ENCODE measurements at regions not wholly inside any gene's neighbourhood (a gene's known extent, or its start where the extent isn't known, plus 50 kb on each side); places are given as distances from the start of the nearest gene placed in this dataset.

- no peak for TF ChIP-seq CTCF (IDR thresholded peaks at IDR 0.05; ENCODE audit: control extremely low read depth in 1 of 3, insufficient read depth in 1 of 3, low read depth in 1 of 3, low read length in 3 of 3)
- no peak for TF ChIP-seq HDAC2 (IDR thresholded peaks at IDR 0.05; ENCODE audit: borderline replicate concordance in 1 of 2, low read depth in 2 of 2, low read length in 2 of 2)
- no peak for TF ChIP-seq GTF2F1 (IDR thresholded peaks at IDR 0.05; ENCODE audit: borderline replicate concordance, low read depth, low read length)
- no peak for TF ChIP-seq SUZ12 (IDR thresholded peaks at IDR 0.05; ENCODE audit: low read length)
- TF ChIP-seq RBBP5 (IDR thresholded peaks at IDR 0.05; ENCODE audit: borderline replicate concordance, low read depth, low read length): no peak
- no peak for TF ChIP-seq NANOG (IDR thresholded peaks at IDR 0.05; ENCODE audit: insufficient read depth, low read depth, low read length, poor library complexity, severe bottlenecking)
- TF ChIP-seq RFX5 (IDR thresholded peaks at IDR 0.05; ENCODE audit: borderline replicate concordance, low read depth, low read length): no peak
- no peak for TF ChIP-seq POLR2A (IDR thresholded peaks at IDR 0.05; ENCODE audit: control extremely low read depth in 1 of 2, low read depth in 2 of 2, low read length in 2 of 2)
- TF ChIP-seq SP1 (IDR thresholded peaks at IDR 0.05; ENCODE audit: low read depth, low read length): no peak
- TF ChIP-seq CHD2 (IDR thresholded peaks at IDR 0.05; ENCODE audit: low read length): no peak
Measured at GRCh38 chr5:103354446-103354845, 95.9 kb downstream of the MACIR start.
